HepG2 (cell line): ENCODE measurements at regions not wholly inside any gene's neighbourhood (a gene's known extent, or its start where the extent isn't known, plus 50 kb on each side); places are given as distances from the start of the nearest gene placed in this dataset.
A peak's percentile ranks its signal among the peaks of the same experiment; 100 is the strongest.

Source experiments
- ATAC-seq: fragments of 200-7000 bp; cut with Tn5 transposase; 3 replicates; pipeline ENCODE4 v1.9.1; 2020; ENCODE audit warnings: mild to moderate bottlenecking, moderate library complexity
- BruUV-seq: library from RNA; stranded (reverse); fragments of 400-500 nt; replicated peaks from 2 replicates; lab custom pipeline; 2021; lab: Mats Ljungman, UMichigan
- CTCF ChIA-PET: fragments of 300-600 bp; formaldehyde crosslinking; extraction: SDS; loops from one replicate; lab custom pipeline; 2021; ENCODE audit warnings: low total read pairs, inconsistent platforms, low intra/inter-chr PET ratio; lab: Yijun Ruan, JAX
- POLR2A ChIA-PET: fragments of 350-600 bp; sonication (Branson Sonifier 250); formaldehyde crosslinking; loops from one replicate; lab custom pipeline; 2020; ENCODE audit warnings: antibody characterized with exemption, inconsistent platforms; lab: Yijun Ruan, JAX
- DNase-seq: peaks from one replicate; pipeline ENCODE4 v3.0.0-alpha.2; 2015; ENCODE audit warnings: low spot score
- FAIRE-seq: peaks from 3 replicates; lab custom pipeline; 2011; peaks lifted over from hg19 to GRCh38; lab: Jason Lieb, UNC
- H2AFZ ChIP-seq: one replicate; pipeline ENCODE4 v1.6.1; 2011; ENCODE audit warnings: low read length, inconsistent platforms
- H3K27ac ChIP-seq: fragments of 300-600 bp; 3 replicates; pipeline ENCODE4 v1.8.0; 2011; ENCODE audit warnings: mixed run types, mild to moderate bottlenecking, mixed read lengths, low read length, inconsistent platforms; ENCODE audit not compliant: insufficient read depth; ENCODE audit errors: extremely low read length
- H3K27me3 ChIP-seq, 2 experiments: fragments of 200-600 bp in 1 of 2; 2 replicates in 1 of 2; 3 replicates in 1 of 2; pipeline versions ENCODE4 v1.6.0 to v1.8.0; 2011; ENCODE audit warnings: low read length in 2 of 2, mild to moderate bottlenecking in 2 of 2, moderate library complexity in 2 of 2, inconsistent platforms in 1 of 2; ENCODE audit not compliant: insufficient read depth in 2 of 2, control insufficient read depth in 1 of 2
- H3K36me3 ChIP-seq, 2 experiments: fragments of 200-600 bp in 1 of 2; replicated peaks in 1 of 2; 2 replicates in 1 of 2; 3 replicates in 1 of 2; pipeline versions ENCODE4 v1.5.1 to v1.8.0; 2011; ENCODE audit warnings: low read length in 2 of 2, inconsistent platforms in 1 of 2; ENCODE audit not compliant: insufficient read depth in 2 of 2, control insufficient read depth in 1 of 2
- H3K4me1 ChIP-seq: 2 replicates; pipeline ENCODE4 v1.5.1; 2012; ENCODE audit warnings: low read length, inconsistent platforms; ENCODE audit not compliant: insufficient read depth
- H3K4me2 ChIP-seq: 2 replicates; pipeline ENCODE4 v1.6.0; 2011; ENCODE audit warnings: low read depth, low read length, inconsistent platforms
- H3K4me3 ChIP-seq, 3 experiments: fragments of 200-600 bp in 1 of 3; sonication (generic), shearing (Covaris generic) in 1 of 3; replicated peaks in 1 of 3; 2 replicates each; pipeline ENCODE4 v1.5.1; 2011 to 2016; ENCODE audit warnings: low read length in 3 of 3, inconsistent platforms in 2 of 3, low read depth in 2 of 3, mild to moderate bottlenecking in 2 of 3, control low read depth in 1 of 3, mixed read lengths in 1 of 3; ENCODE audit not compliant: insufficient read depth in 1 of 3
- H3K79me2 ChIP-seq: one replicate; pipeline ENCODE4 v1.6.1; 2011; ENCODE audit warnings: low read length, inconsistent platforms; ENCODE audit not compliant: insufficient read depth
- H3K9ac ChIP-seq: 2 replicates; pipeline ENCODE4 v1.6.0; 2011; ENCODE audit warnings: mild to moderate bottlenecking, low read depth, low read length, inconsistent platforms; ENCODE audit not compliant: insufficient read depth
- H3K9me3 ChIP-seq: 2 replicates; pipeline ENCODE4 v1.5.1; 2012; ENCODE audit warnings: mild to moderate bottlenecking, low read length
- H4K20me1 ChIP-seq: 2 replicates; pipeline ENCODE4 v1.6.0; 2011; ENCODE audit warnings: inconsistent platforms, mild to moderate bottlenecking, low read length, moderate library complexity; ENCODE audit not compliant: insufficient read depth
- HNRNPLL ChIP-seq: fragments of 200-400 bp; formaldehyde crosslinking; IDR thresholded peaks from 2 replicates; pipeline ENCODE4 v1.6.1; 2017; ENCODE audit warnings: mild to moderate bottlenecking, low read depth, low read length; ENCODE audit not compliant: poor library complexity, severe bottlenecking
- NFIB ChIP-seq: sonication (generic); formaldehyde crosslinking; IDR thresholded peaks from 2 replicates; pipeline ENCODE4 v1.9.0; 2021; ENCODE audit warnings: missing genetic modification reagents, mild to moderate bottlenecking, borderline replicate concordance
- PCBP2 ChIP-seq: fragments of 200-400 bp; formaldehyde crosslinking; optimal IDR thresholded peaks from 2 replicates; pipeline ENCODE3; 2018; ENCODE audit warnings: low read length, low read depth; ENCODE audit not compliant: poor library complexity, severe bottlenecking
- PHF20 ChIP-seq: sonication (generic); formaldehyde crosslinking; IDR thresholded peaks from 2 replicates; pipeline ENCODE4 v1.5.0; 2020; ENCODE audit warnings: mild to moderate bottlenecking, missing genetic modification reagents
- TAF15 ChIP-seq: fragments of 200-400 bp; formaldehyde crosslinking; IDR thresholded peaks from one replicate; pipeline ENCODE4 v1.6.1; 2018; ENCODE audit warnings: mild to moderate bottlenecking, low read depth, low read length; ENCODE audit not compliant: poor library complexity, severe bottlenecking
- ZNF232 ChIP-seq: sonication (generic); formaldehyde crosslinking; IDR thresholded peaks from 2 replicates; pipeline ENCODE4 v1.4.0; 2020; ENCODE audit warnings: missing genetic modification reagents, borderline replicate concordance
- ZNF660 ChIP-seq: sonication (generic); formaldehyde crosslinking; IDR thresholded peaks from 2 replicates; pipeline ENCODE4 v1.5.1; 2020; ENCODE audit warnings: mild to moderate bottlenecking, low read depth, missing genetic modification reagents, borderline replicate concordance
- ZNF672 ChIP-seq: sonication (generic); formaldehyde crosslinking; IDR thresholded peaks from 2 replicates; pipeline ENCODE4 v1.8.1; 2022; ENCODE audit warnings: missing genetic modification reagents
- ZSCAN21 ChIP-seq: sonication (generic); formaldehyde crosslinking; IDR thresholded peaks from 2 replicates; pipeline ENCODE4 v1.8.0; 2022; ENCODE audit warnings: mild to moderate bottlenecking, missing genetic modification reagents, moderate library complexity, borderline replicate concordance
- WGBS: methylation state at CpG from one replicate; pipeline ENCODE4 v1.1.6; 2017; ENCODE audit warnings: low lambda C conversion rate; 5-methylcytosine and 5-hydroxymethylcytosine counted together
- in situ Hi-C: cut with HindIII; loops from 2 replicates; pipeline ENCODE4 v1.10.0; 2017; ENCODE audit warnings: low pct_unique_long_range_greater_than_20kb; ENCODE audit not compliant: extremely low pct_ligation_motif_present
- intact Hi-C: fragments of 100-400 bp; cut with micrococcal nuclease; formaldehyde crosslinking; loops from one replicate; pipeline ENCODE4 v1.10.0; 2022; ENCODE audit not compliant: unreplicated experiment
- TF ChIP-seq, protein P1 (sequence below): sonication (generic); formaldehyde crosslinking; IDR thresholded peaks from 2 replicates; pipeline ENCODE4 v1.8.0; 2022; ENCODE audit warnings: mild to moderate bottlenecking, missing genetic modification reagents; ENCODE audit not compliant: insufficient replicate concordance
- TF ChIP-seq, protein P2 (sequence below): sonication (generic); formaldehyde crosslinking; IDR thresholded peaks from 2 replicates; pipeline ENCODE4 v1.8.1; 2022; ENCODE audit warnings: low read depth, mild to moderate bottlenecking, missing genetic modification reagents
- TF ChIP-seq, protein P3 (sequence below): sonication (generic); formaldehyde crosslinking; IDR thresholded peaks from 2 replicates; pipeline ENCODE4 v1.4.0; 2020; ENCODE audit warnings: missing genetic modification reagents

DNA sequence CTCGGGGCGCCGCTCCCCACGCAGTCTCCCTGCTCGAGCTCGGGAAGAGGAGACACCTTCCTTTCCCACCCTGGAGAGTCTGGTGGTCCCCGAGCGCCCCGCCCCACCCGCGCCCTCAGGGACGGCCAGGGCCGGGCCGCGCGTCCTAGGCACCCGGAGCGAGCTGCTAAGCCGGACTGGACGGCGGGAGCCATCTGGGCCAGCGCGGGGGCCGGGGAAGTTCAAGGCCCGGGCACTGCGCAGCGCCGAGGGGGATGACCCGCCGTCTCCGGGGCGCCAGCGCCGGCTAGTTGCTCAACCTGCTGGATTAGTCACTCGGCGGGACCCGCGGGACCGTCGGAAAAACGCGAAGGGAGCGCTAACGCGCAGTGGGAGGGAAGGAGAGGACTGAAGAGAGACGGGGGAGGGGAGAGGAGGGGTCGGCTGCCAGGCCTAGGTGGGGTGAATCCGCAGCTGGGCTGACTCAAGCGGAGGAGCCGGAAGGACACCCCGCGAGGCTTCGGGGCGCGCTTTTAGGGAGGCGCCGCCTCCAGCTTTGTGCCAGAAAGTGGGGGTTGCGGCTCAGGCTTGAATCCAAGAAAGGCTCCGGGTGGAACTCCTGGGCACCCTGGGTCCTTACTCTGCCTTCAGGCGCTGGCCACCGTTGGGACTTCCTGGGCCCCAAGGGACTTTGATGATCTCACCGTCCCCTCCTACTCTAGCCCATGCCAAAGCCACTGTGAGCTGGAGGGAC is 75.7 kb upstream of the FOXP4 start:
- Histone ChIP-seq H3K27me3 (peaks cover 11 to 64% of the 10 kb centered on the region in 2 experiments), H3K4me3 (no peak overlapping the region), H3K79me2 (no peaks in the 10 kb centered on the region), H3K4me2 (no peak overlapping the region), H4K20me1 (no peaks in the 10 kb centered on the region), H3K27ac (no peak overlapping the region), H3K9ac (no peak overlapping the region), H3K36me3 (no peaks in the 10 kb centered on the region), H2AFZ (no peak overlapping the region), H3K4me1 (peaks cover 36% of the 10 kb centered on the region), H3K9me3 (no peaks in the 10 kb centered on the region)
- 83% methylated on average over 59 of the region's 62 CpGs for WGBS
- FAIRE-seq (no peak), ATAC-seq (no peak; the same call in 2 of the 3 replicates), DNase-seq (no peak)
- TF ChIP-seq TAF15 = peak; percentile 18
- TF ChIP-seq PCBP2 = no peak
- no peak for TF ChIP-seq ZSCAN21
- TF ChIP-seq, protein P1, sequence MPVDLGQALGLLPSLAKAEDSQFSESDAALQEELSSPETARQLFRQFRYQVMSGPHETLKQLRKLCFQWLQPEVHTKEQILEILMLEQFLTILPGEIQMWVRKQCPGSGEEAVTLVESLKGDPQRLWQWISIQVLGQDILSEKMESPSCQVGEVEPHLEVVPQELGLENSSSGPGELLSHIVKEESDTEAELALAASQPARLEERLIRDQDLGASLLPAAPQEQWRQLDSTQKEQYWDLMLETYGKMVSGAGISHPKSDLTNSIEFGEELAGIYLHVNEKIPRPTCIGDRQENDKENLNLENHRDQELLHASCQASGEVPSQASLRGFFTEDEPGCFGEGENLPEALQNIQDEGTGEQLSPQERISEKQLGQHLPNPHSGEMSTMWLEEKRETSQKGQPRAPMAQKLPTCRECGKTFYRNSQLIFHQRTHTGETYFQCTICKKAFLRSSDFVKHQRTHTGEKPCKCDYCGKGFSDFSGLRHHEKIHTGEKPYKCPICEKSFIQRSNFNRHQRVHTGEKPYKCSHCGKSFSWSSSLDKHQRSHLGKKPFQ = no peak
- TF ChIP-seq ZNF672 (CRISPR knock-in tag) = no peak
- TF ChIP-seq, protein P2, sequence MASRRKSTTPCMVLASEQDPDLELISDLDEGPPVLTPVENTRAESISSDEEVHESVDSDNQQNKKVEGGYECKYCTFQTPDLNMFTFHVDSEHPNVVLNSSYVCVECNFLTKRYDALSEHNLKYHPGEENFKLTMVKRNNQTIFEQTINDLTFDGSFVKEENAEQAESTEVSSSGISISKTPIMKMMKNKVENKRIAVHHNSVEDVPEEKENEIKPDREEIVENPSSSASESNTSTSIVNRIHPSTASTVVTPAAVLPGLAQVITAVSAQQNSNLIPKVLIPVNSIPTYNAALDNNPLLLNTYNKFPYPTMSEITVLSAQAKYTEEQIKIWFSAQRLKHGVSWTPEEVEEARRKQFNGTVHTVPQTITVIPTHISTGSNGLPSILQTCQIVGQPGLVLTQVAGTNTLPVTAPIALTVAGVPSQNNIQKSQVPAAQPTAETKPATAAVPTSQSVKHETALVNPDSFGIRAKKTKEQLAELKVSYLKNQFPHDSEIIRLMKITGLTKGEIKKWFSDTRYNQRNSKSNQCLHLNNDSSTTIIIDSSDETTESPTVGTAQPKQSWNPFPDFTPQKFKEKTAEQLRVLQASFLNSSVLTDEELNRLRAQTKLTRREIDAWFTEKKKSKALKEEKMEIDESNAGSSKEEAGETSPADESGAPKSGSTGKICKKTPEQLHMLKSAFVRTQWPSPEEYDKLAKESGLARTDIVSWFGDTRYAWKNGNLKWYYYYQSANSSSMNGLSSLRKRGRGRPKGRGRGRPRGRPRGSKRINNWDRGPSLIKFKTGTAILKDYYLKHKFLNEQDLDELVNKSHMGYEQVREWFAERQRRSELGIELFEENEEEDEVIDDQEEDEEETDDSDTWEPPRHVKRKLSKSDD (CRISPR knock-in tag) = 0 out of 2 replicates have a peak, but pooled peaks have one; percentile 23
- peak; percentile 56 for TF ChIP-seq HNRNPLL
- TF ChIP-seq ZNF660 (CRISPR knock-in tag) = no peak
- TF ChIP-seq ZNF232 = no peak
- TF ChIP-seq PHF20 = no peak
- TF ChIP-seq, protein P3, sequence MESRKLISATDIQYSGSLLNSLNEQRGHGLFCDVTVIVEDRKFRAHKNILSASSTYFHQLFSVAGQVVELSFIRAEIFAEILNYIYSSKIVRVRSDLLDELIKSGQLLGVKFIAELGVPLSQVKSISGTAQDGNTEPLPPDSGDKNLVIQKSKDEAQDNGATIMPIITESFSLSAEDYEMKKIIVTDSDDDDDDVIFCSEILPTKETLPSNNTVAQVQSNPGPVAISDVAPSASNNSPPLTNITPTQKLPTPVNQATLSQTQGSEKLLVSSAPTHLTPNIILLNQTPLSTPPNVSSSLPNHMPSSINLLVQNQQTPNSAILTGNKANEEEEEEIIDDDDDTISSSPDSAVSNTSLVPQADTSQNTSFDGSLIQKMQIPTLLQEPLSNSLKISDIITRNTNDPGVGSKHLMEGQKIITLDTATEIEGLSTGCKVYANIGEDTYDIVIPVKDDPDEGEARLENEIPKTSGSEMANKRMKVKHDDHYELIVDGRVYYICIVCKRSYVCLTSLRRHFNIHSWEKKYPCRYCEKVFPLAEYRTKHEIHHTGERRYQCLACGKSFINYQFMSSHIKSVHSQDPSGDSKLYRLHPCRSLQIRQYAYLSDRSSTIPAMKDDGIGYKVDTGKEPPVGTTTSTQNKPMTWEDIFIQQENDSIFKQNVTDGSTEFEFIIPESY (CRISPR knock-in tag) = peak; percentile 64; the same call in 1 of the 2 replicates
- TF ChIP-seq NFIB (CRISPR knock-in tag) = no peak
- CTCF ChIA-PET = no interaction called here
- in situ Hi-C loops = no loop called here
- BruUV-seq = no TSS peak
- POLR2A ChIA-PET = interaction anchor here (0.8 to 1.2 kb wide), 2 partner anchors 14 to 50 kb away, joined by 3 read pairs; no protein-coding TSS in a partner anchor
- intact Hi-C loops = no loop called here
